SK-N-MC (cell line): ENCODE measurements at regions not wholly inside any gene's neighbourhood (a gene's known extent, or its start where the extent isn't known, plus 50 kb on each side); places are given as distances from the start of the nearest gene placed in this dataset.

Source experiments
- EZH2 ChIP-seq: fragments of 200-600 bp; sonication (generic); IDR thresholded peaks from one replicate; pipeline ENCODE4 v1.6.1; 2017; ENCODE audit warnings: antibody characterized with exemption
- FOXP2 ChIP-seq: optimal IDR thresholded peaks from 2 replicates; pipeline ENCODE3; 2011; ENCODE audit warnings: mild to moderate bottlenecking, moderate library complexity; ENCODE audit not compliant: insufficient read depth; ENCODE audit errors: extremely low read length, control extremely low read depth
- POLR2AphosphoS5 ChIP-seq: IDR thresholded peaks from 2 replicates; pipeline ENCODE4 v1.6.1; 2012; ENCODE audit warnings: mild to moderate bottlenecking, low read depth, low read length, borderline replicate concordance

GRCh38 chr18:41043876-41044275, 911.2 kb upstream of the PIK3C3 start:
- TF ChIP-seq POLR2AphosphoS5 = no peak
- TF ChIP-seq EZH2 = no peak
- no peak for TF ChIP-seq FOXP2
